HTR-8/SVneo (cell line): ENCODE measurements at regions not wholly inside any gene's neighbourhood (a gene's known extent, or its start where the extent isn't known, plus 50 kb on each side); places are given as distances from the start of the nearest gene placed in this dataset.
"Not testable (repeated sequence)": the region's sequence is repeated elsewhere in the genome, so short reads cannot be mapped to it uniquely, and the experiment has no call there.

Source experiments
- DNase-seq: peaks from one replicate; pipeline ENCODE4 v3.0.0; 2011; ENCODE audit warnings: low spot score, mixed read lengths; ENCODE audit not compliant: insufficient read length
- FAIRE-seq: peaks from 2 replicates; lab custom pipeline; 2011; peaks lifted over from hg19 to GRCh38; lab: Jason Lieb, UNC

DNA sequence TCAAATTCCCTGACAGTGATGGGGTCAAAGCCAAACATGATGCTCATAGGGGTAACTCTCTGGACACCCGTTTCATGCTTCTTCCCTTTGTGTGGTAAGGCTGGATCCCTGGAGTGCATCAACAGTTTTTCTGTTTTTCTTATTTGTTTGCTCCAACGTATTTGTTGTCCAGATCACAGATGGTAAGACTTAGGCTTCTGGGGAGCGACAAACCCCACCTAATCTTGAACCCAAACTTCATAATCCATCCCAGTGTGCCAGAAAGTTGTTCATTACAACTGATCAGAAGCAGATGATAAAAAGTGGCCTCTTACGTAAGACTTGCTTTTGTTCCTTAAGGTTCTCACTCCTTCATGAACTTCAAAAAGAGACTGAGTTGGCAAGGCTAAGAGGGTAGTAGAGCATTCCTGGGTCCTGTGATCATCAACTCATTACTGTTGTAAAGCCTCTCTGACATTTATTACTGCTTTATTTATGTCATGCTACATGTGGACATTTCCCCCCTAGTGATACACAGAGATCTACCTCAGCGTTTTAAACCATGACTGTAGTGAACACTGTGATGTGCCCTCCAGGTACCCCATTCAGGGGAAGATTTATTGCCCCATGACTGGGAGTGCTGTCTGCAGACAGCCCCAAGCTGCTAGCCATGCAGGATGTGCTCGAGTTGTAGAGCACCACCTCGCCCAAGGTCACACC is 125.6 kb downstream of the CCDC71L start:
- DNase-seq = peak; percentile 12
- FAIRE-seq = no peak

DNA sequence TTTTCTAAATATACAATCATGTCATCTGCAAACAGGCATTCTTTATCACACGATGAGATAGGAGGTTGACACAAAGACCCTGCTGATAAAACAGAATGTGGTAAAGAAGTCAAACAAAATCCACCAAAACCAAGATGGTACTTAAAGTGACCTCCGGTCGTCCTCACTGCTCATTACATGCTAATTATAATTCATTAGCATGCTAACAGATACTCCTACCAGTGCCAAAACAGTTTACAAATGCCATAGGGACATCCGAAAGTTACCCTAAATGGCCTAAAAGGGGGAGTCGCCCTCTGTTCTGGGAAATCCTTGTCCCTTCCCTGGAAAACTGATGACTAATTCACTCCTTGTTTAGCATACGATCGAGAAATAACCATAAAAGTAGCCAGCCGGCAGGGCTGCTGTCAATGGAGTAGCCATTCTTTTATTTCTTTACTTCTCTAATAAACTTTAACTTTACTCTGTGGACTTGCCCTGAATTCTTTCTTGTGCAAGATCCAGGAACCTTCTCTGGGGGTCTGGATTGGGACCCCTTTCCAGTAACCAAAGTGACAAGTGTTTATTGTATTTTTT is 126.6 kb downstream of the CCDC71L start:
- FAIRE-seq = no peak

DNA sequence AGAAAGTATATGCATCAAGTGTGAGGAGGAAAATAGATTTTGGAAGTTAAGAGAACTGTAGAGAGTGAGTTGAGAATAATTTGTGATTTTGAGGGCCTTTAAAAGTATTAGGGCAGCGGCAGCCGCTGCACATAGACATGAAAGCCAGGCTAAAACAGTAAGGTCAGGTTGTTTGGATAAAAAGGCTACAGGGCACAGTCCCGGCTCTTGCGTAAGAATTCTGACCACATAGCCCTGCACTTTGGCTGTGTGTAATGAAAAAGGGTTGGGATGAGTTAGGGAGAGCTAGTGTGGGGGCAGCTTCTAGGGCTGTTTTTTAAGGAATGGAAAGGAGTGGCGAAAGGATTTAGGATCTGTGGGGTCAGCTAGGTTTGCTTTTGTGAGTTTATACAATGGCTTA is 130.8 kb downstream of the CCDC71L start:
- not testable (repeated sequence) for DNase-seq, FAIRE-seq

More for the DNA sequence above, 126.6 kb downstream of the CCDC71L start:
- no peak for DNase-seq

GRCh38 chr7:106526617-106527016 is 134.3 kb downstream of the CCDC71L start:
- not testable (repeated sequence) for DNase-seq, FAIRE-seq

DNA sequence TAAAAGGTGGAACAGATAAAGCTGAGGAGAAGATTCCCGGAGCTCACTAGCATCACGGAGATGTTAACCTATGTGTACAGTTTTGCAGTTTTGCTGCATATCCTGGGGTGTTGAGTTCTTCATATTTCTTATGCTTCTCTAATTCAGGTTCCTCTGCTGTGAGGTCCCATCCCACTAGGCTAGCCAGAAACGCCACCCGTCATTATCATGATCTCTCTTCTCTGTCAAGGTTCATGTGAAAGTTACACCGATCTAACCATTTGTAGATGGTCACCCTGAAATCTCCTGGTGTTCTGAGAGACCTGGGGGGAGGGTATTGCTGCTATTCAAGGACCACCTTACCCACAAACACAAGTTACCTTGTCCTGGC is 136.3 kb downstream of the CCDC71L start:
- DNase-seq (no peak), FAIRE-seq (no peak)

- no peak for FAIRE-seq
- DNase-seq = no peak
These were observed 137.5 kb downstream of the CCDC71L start for GRCh38 chr7:106523482-106523881.

DNA sequence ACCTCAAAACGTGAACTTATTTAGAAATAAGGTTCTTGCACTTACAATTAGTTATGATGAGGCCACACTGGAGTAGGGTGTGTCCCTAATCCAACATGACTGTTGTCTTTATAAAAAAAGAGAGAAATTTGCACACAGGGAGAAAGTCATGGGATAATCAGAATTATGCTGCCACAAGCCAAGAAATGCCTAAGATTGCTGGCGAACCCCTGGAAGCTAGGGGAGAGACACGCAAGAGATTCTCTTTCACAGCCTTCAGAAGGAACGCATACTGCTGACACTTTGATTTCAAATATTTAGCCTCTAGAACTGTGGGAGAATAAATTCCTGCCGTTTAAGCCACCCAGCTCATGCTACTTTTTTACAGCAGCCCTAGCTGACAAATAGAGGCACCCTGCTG is 138.3 kb downstream of the CCDC71L start:
- no peak for FAIRE-seq
- no peak for DNase-seq

DNA sequence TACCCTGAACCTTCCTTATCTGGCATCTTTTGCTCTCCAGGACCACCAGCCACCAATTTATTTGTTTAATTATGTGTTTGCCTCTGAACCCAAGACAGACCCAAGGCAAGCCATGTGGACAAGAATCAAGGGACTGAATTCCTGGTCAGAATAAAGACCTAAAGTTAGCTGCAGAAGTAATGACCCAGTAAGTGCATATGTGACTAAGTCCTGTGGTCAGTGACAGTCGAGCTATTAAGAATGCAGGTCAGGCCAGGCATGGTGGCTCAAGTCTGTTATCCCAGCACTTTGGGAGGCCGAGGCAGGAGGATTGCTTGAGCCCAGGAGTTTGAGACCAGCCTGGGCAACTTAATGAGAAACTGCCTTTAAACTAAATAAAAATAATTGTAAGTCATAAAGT is 139.4 kb downstream of the CCDC71L start:
- no peak for FAIRE-seq
- DNase-seq = no peak

GRCh38 chr7:106520962-106521514 is 139.9 kb downstream of the CCDC71L start:
- FAIRE-seq = no peak
- no peak for DNase-seq

- FAIRE-seq (no peak), DNase-seq (no peak)
These were observed 142.0 kb downstream of the CCDC71L start for GRCh38 chr7:106518967-106519366.

- DNase-seq (no peak), FAIRE-seq (no peak)
These were observed 142.7 kb downstream of the CCDC71L start for GRCh38 chr7:106518239-106518638.

DNA sequence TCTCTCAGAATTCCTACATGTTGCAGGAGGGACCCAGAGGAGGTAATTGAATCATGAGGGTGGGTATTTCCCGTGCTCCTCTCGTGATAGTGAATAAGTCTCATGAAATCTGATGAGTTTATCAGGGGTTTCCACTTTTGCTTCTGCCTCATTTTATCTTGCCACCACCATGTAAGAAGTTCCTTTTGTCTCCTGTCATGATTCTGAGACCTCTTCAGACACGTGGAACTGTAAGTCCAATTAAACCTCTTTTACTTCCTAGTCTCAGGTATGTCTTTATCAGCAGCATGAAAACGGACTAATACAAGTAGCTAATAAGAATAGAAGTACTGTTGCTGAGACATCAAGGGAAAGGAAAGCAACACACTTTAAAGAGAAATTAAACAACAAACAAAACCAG is 143.4 kb downstream of the CCDC71L start:
- DNase-seq (no peak), FAIRE-seq (no peak)

DNA sequence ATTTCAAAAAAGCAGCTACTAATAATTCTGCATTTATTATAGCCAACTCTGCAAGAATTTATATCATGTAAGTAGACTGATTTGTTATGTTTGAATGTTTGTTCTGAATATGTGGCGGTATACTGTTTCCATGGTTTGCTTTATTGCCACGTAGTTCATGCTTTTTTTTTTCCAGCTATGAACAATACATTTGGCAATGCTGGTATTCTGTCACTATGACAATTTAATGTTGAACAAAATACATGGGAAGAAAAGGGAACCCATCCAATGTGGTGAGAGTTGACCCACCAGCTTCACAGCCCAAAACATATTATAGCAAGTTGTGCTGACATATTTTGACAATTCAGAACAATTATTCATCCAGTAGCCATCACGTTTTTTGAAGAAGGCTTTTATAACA is 145.6 kb downstream of the CCDC71L start:
- FAIRE-seq = no peak
- no peak for DNase-seq

- DNase-seq = no peak
- no peak for FAIRE-seq
These were observed 146.1 kb downstream of the CCDC71L start for GRCh38 chr7:106514881-106515280.

DNA sequence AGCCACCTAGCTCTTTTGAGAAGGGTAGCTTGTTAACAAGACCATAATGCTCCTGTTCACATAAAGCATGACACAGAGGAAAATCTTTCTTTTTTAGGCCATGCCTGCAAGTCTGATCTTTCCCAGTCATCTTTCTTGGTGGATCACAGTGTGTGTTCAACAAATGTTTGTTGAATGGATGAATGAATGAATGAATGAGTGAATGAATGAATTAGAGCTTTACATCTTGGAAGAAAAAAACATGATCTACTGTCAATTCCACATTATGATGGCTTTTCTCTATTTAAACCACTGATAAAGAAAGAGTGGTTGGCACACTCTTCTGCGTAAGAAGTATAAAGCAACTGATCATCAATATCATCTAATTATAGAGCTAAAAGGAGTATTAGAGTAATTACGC is 148.7 kb downstream of the CCDC71L start:
- FAIRE-seq (no peak), DNase-seq (no peak)

GRCh38 chr7:106504645-106505044 is 156.3 kb downstream of the CCDC71L start:
- no peak for DNase-seq
- no peak for FAIRE-seq

GRCh38 chr7:106504207-106504606 is 156.8 kb downstream of the CCDC71L start:
- no peak for DNase-seq
- FAIRE-seq = no peak

DNA sequence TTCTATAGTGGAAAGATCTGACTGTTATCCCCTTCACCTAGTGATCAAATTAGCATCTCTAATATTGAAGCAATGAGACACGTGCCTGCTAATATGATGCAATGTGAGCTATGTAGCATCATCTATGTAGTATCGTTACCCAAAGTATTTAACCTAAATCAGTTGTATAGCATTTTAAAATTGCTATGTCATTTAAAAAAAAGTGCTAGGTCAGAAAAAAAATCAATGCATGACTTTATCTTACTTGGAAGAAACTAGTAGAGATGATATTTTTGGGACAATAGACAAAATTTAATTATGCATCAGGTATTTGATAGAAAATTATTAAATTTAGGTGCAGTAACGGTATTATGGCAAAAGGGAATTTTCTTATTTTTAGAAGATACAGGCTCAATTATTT is 157.3 kb downstream of the CCDC71L start:
- FAIRE-seq (no peak), DNase-seq (no peak)

DNA sequence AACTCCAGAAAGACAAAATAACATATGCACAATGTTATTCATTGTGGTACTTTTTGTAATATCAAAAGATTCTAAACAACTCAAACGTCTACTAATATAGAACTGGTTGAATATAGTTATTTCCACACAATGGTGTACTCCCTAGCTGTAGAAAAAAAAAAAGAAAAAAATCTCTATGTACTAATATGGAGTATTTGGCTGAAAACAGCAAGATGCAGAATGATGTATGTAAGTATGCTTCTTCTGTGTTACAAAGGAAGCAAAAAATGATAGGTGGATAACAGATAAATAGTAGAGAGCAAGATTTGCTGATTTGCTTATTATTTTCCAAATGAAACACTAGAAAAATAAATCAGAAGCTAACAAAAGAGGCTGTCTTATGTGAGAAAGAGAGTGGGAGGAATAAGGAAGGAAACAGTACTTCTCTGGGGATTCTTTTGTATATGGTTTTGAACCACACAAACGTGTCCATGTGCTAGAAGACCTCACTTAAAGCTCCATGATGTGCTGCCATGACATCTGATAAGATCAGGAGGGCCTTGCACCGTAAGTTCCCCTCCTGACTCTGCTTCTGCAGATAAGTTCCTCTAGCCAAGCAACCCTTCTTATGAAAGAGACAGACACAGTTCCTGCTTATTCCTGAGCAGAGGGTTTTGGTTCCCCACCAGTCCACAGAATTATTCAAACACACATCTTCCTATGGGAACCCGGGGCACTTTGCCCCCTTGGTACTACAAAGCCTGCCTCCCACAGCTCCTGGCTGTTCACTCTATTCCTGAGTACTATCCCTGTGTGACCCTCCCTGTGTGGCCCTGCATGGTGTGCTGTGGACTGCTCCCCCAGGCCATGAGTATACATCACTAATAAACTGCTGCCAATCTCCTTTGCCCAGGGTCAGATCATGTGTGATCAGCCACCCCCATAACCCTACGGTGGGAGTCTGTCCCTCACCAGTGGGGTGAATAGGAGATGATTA is 159.1 kb downstream of the CCDC71L start:
- no peak for DNase-seq
- FAIRE-seq = no peak

- no peak for DNase-seq
- FAIRE-seq = no peak
These were observed 161.1 kb downstream of the CCDC71L start for GRCh38 chr7:106499897-106500296.

DNA sequence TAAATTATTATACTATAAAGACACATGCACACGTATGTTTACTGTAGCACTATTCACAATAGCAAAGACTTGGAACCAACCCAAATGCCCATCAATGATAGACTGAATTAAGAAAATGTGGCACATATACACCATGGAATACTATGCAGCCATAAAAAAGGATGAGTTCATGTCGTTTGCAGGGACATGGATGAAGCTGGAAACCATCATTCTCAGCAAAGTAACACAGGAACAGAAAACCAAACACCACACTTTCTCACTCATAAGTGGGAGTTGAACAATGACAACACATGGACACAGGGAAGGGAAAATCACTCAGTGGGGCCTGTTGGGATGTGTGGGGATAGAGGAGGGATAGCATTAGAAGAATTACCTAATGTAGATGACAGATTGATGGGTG is 163.0 kb downstream of the CCDC71L start:
- not testable (repeated sequence) for DNase-seq, FAIRE-seq
